Smooth muscle cell (in vitro differentiated cells): ENCODE measurements at regions not wholly inside any gene's neighbourhood (a gene's known extent, or its start where the extent isn't known, plus 50 kb on each side); places are given as distances from the start of the nearest gene placed in this dataset.
"Not testable (repeated sequence)": the region's sequence is repeated elsewhere in the genome, so short reads cannot be mapped to it uniquely, and the experiment has no call there.

Source experiments
- DNase-seq: peaks from one replicate; lab custom pipeline; 2025; ENCODE audit not compliant: unreplicated experiment; lab: John Stamatoyannopoulos, UW
- H2AFZ ChIP-seq: fragments of 200-600 bp; sonication (generic); 2 replicates; pipeline ENCODE4 v1.6.0; 2016; ENCODE audit warnings: antibody characterized with exemption, low read depth, mild to moderate bottlenecking
- H3F3A ChIP-seq: fragments of 200-600 bp; sonication (generic); 2 replicates; pipeline ENCODE4 v1.6.0; 2017; ENCODE audit warnings: antibody characterized with exemption, low read depth
- H3K27ac ChIP-seq: fragments of 200-600 bp; sonication (generic); 2 replicates; pipeline ENCODE4 v1.5.1; 2016; ENCODE audit warnings: low read depth, mild to moderate bottlenecking
- H3K27me3 ChIP-seq: fragments of 200-600 bp; sonication (generic); 2 replicates; pipeline ENCODE4 v1.6.1; 2016; ENCODE audit warnings: low read depth, mild to moderate bottlenecking
- H3K36me3 ChIP-seq: fragments of 200-600 bp; sonication (generic); 2 replicates; pipeline ENCODE4 v1.5.1; 2016; ENCODE audit warnings: low read depth
- H3K4me1 ChIP-seq: fragments of 200-600 bp; sonication (generic); 2 replicates; pipeline ENCODE4 v1.5.1; 2016; ENCODE audit warnings: low read depth
- H3K4me2 ChIP-seq: fragments of 200-600 bp; sonication (generic); 2 replicates; pipeline ENCODE4 v1.6.0; 2016; ENCODE audit warnings: mild to moderate bottlenecking
- H3K4me3 ChIP-seq: fragments of 200-600 bp; sonication (generic); 2 replicates; pipeline ENCODE4 v1.5.1; 2016; ENCODE audit warnings: mild to moderate bottlenecking
- H3K79me2 ChIP-seq: fragments of 200-600 bp; sonication (generic); 2 replicates; pipeline ENCODE4 v1.6.0; 2016; ENCODE audit warnings: low read depth, mild to moderate bottlenecking
- H3K9ac ChIP-seq: fragments of 200-600 bp; sonication (generic); 2 replicates; pipeline ENCODE4 v1.6.0; 2016; ENCODE audit warnings: low read depth
- H3K9me3 ChIP-seq: fragments of 200-600 bp; sonication (generic); replicated peaks from 2 replicates; pipeline ENCODE4 v1.5.1; 2016; ENCODE audit warnings: low read depth
- H4K20me1 ChIP-seq: fragments of 200-600 bp; sonication (generic); 2 replicates; pipeline ENCODE4 v1.6.0; 2016; ENCODE audit warnings: low read depth
- WGBS: methylation state at CpG from one replicate; pipeline ENCODE4 v1.1.7; 2016; ENCODE audit warnings: low lambda C conversion rate; 5-methylcytosine and 5-hydroxymethylcytosine counted together

GRCh38 chr4:4052933-4053332 lies 173.8 kb downstream of the OTOP1 start:
- not testable (repeated sequence) for H2AFZ ChIP-seq, H3K4me1 ChIP-seq, H3K27ac ChIP-seq, H3F3A ChIP-seq, H3K4me2 ChIP-seq, H4K20me1 ChIP-seq, DNase-seq, H3K4me3 ChIP-seq, H3K79me2 ChIP-seq, H3K9me3 ChIP-seq, H3K36me3 ChIP-seq, H3K9ac ChIP-seq
- 17% methylated on average over 2 of the region's 2 CpGs for WGBS
- peaks cover 11% of the 10 kb centered on the region for H3K27me3 ChIP-seq

- not testable (repeated sequence) for H3K4me2 ChIP-seq, H3K4me1 ChIP-seq, H3K27me3 ChIP-seq, H3K36me3 ChIP-seq, H2AFZ ChIP-seq, H3F3A ChIP-seq, H3K79me2 ChIP-seq, H4K20me1 ChIP-seq, H3K9ac ChIP-seq, H3K27ac ChIP-seq, DNase-seq, H3K4me3 ChIP-seq, H3K9me3 ChIP-seq
- 32% methylated on average over 3 of the region's 3 CpGs for whole genome bisulfite sequencing
Measured at GRCh38 chr4:4057226-4057625, 169.5 kb downstream of the OTOP1 start.

GRCh38 chr4:4084171-4084570 lies 142.6 kb downstream of the OTOP1 start:
- not testable (repeated sequence) for H3K4me2 ChIP-seq, H3F3A ChIP-seq, H3K36me3 ChIP-seq, H3K27ac ChIP-seq, H3K4me1 ChIP-seq, H3K79me2 ChIP-seq, H3K4me3 ChIP-seq, H3K9me3 ChIP-seq, H3K27me3 ChIP-seq, H3K9ac ChIP-seq, H4K20me1 ChIP-seq, DNase-seq, H2AFZ ChIP-seq
- 90% methylated on average over 6 of the region's 6 CpGs for WGBS

GRCh38 chr4:4089716-4090419 lies 136.9 kb downstream of the OTOP1 start:
- H3K9ac ChIP-seq, H3K79me2 ChIP-seq, H3K4me1 ChIP-seq, H3F3A ChIP-seq, H4K20me1 ChIP-seq, H3K27ac ChIP-seq, H2AFZ ChIP-seq, H3K9me3 ChIP-seq, DNase-seq, H3K36me3 ChIP-seq, H3K27me3 ChIP-seq, H3K4me3 ChIP-seq: not testable (repeated sequence)
- H3K4me2 ChIP-seq: peak overlapping the region; percentile 54
- 46% methylated on average over 7 of the region's 7 CpGs for WGBS

GRCh38 chr4:4090720-4091119 lies 136.0 kb downstream of the OTOP1 start:
- H3K27me3 ChIP-seq, H3K4me2 ChIP-seq, H4K20me1 ChIP-seq, H3F3A ChIP-seq, H3K36me3 ChIP-seq, H3K79me2 ChIP-seq, H3K4me1 ChIP-seq, H3K27ac ChIP-seq, H2AFZ ChIP-seq, DNase-seq, H3K9ac ChIP-seq, H3K4me3 ChIP-seq, H3K9me3 ChIP-seq: not testable (repeated sequence)
- 58% methylated on average over 4 of the region's 4 CpGs for WGBS

- not testable (repeated sequence) for H3K27ac ChIP-seq, H3K4me3 ChIP-seq, H3K36me3 ChIP-seq, H3K4me1 ChIP-seq, H2AFZ ChIP-seq, H3K79me2 ChIP-seq, H3K9me3 ChIP-seq, H3K27me3 ChIP-seq, H4K20me1 ChIP-seq, H3K9ac ChIP-seq, DNase-seq, H3K4me2 ChIP-seq, H3F3A ChIP-seq
- 90% methylated on average over 3 of the region's 4 CpGs for WGBS
Measured at GRCh38 chr4:4092159-4092558, 134.6 kb downstream of the OTOP1 start.

GRCh38 chr4:4099610-4100009 lies 127.1 kb downstream of the OTOP1 start:
- H3F3A ChIP-seq, H3K4me1 ChIP-seq, H3K79me2 ChIP-seq, H3K4me2 ChIP-seq, H3K36me3 ChIP-seq, H3K4me3 ChIP-seq, DNase-seq, H2AFZ ChIP-seq, H4K20me1 ChIP-seq, H3K27ac ChIP-seq, H3K27me3 ChIP-seq, H3K9me3 ChIP-seq, H3K9ac ChIP-seq: not testable (repeated sequence)
- WGBS: 67% methylated on average over 3 of the region's 4 CpGs

GRCh38 chr4:4106923-4107322 lies 119.8 kb downstream of the OTOP1 start:
- 7% methylated on average over 3 of the region's 36 CpGs for WGBS
- Histone ChIP-seq H3K4me2 (peak overlapping the region; percentile 80), H3K4me3 (peak overlapping the region; percentile 51)
- H3K79me2 ChIP-seq, DNase-seq, H3K9me3 ChIP-seq, H3K9ac ChIP-seq, H3K27me3 ChIP-seq, H3K27ac ChIP-seq, H2AFZ ChIP-seq, H4K20me1 ChIP-seq, H3K4me1 ChIP-seq, H3F3A ChIP-seq, H3K36me3 ChIP-seq: not testable (repeated sequence)
